SK-N-SH (cell line): ENCODE measurements at regions not wholly inside any gene's neighbourhood (a gene's known extent, or its start where the extent isn't known, plus 50 kb on each side); places are given as distances from the start of the nearest gene placed in this dataset.

ENCODE experiments used
- CTCF ChIA-PET: fragments of 300-600, 350-600 bp; formaldehyde crosslinking; extraction: SDS; loops from one replicate; lab custom pipeline; 2021; lab: Yijun Ruan, JAX
- POLR2A ChIA-PET: fragments of 350-600 bp; sonication (Branson Sonifier 250); formaldehyde crosslinking; extraction: SDS; loops from one replicate; lab custom pipeline; 2020; ENCODE audit warnings: antibody characterized with exemption, inconsistent platforms; lab: Yijun Ruan, JAX
- DNase-seq: peaks from one replicate; pipeline ENCODE4 v3.0.0; 2012
- H2AFZ ChIP-seq: fragments of 200-600 bp; sonication (generic); 2 replicates; pipeline ENCODE4 v1.8.1; 2016; ENCODE audit warnings: antibody characterized with exemption, mild to moderate bottlenecking, low read depth
- H3F3A ChIP-seq: fragments of 200-600 bp; sonication (generic); replicated peaks from 2 replicates; pipeline ENCODE3; 2016; ENCODE audit warnings: antibody characterized with exemption, mild to moderate bottlenecking; ENCODE audit not compliant: insufficient read depth
- H3K27ac ChIP-seq, 2 experiments: fragments of 200-500 bp in 1 of 2; fragments of 200-600 bp in 1 of 2; sonication (Bioruptor generic) in 1 of 2; sonication (generic), shearing (Covaris generic) in 1 of 2; 2 replicates each; pipeline versions ENCODE4 v1.5.1 to v1.6.1; 2014 to 2016; ENCODE audit warnings: low read depth in 2 of 2, inconsistent platforms in 1 of 2, low read length in 1 of 2, mild to moderate bottlenecking in 1 of 2, mixed read lengths in 1 of 2
- H3K27me3 ChIP-seq: fragments of 200-600 bp; sonication (generic), shearing (Covaris generic); 2 replicates; pipeline ENCODE4 v1.6.1; 2016; ENCODE audit warnings: mixed run types; ENCODE audit not compliant: insufficient read depth
- H3K36me3 ChIP-seq, 2 experiments: fragments of 200-500 bp in 1 of 2; fragments of 200-600 bp in 1 of 2; sonication (Bioruptor generic) in 1 of 2; sonication (generic) in 1 of 2; replicated peaks in 1 of 2; 2 replicates each; pipeline versions ENCODE3 to v1.5.1; 2014 to 2016; ENCODE audit warnings: low read length in 1 of 2, mild to moderate bottlenecking in 1 of 2; ENCODE audit not compliant: insufficient read depth in 2 of 2, control insufficient read depth in 1 of 2
- H3K4me1 ChIP-seq, 2 experiments: fragments of 200-500 bp in 1 of 2; fragments of 200-600 bp in 1 of 2; sonication (Bioruptor generic) in 1 of 2; sonication (generic), shearing (Covaris generic) in 1 of 2; 2 replicates each; pipeline versions ENCODE4 v1.5.1 to v1.6.1; 2014 to 2016; ENCODE audit warnings: low read depth in 1 of 2, low read length in 1 of 2, mixed run types in 1 of 2; ENCODE audit not compliant: insufficient read depth in 2 of 2, control insufficient read depth in 1 of 2
- H3K4me2 ChIP-seq: fragments of 200-600 bp; sonication (generic), shearing (Covaris generic); 2 replicates; pipeline ENCODE4 v1.6.1; 2017; ENCODE audit warnings: mixed run types
- H3K4me3 ChIP-seq, 2 experiments: fragments of 200-500 bp in 1 of 2; fragments of 200-600 bp in 1 of 2; sonication (Bioruptor generic) in 1 of 2; sonication (generic), shearing (Covaris generic) in 1 of 2; 2 replicates each; pipeline versions ENCODE4 v1.5.1 to v1.8.1; 2014 to 2016; ENCODE audit warnings: low read depth in 2 of 2, inconsistent platforms in 1 of 2, low read length in 1 of 2, mild to moderate bottlenecking in 1 of 2, mixed read lengths in 1 of 2, moderate library complexity in 1 of 2
- H3K79me2 ChIP-seq: fragments of 200-600 bp; sonication (generic); 2 replicates; pipeline ENCODE4 v1.8.1; 2017; ENCODE audit warnings: mild to moderate bottlenecking; ENCODE audit not compliant: insufficient read depth
- H3K9ac ChIP-seq: fragments of 200-600 bp; sonication (generic); 2 replicates; pipeline ENCODE4 v1.6.1; 2017; ENCODE audit warnings: mixed run types
- H3K9me2 ChIP-seq: fragments of 200-600 bp; sonication (generic); 2 replicates; pipeline ENCODE4 v1.6.1; 2017; ENCODE audit warnings: mixed run types
- H3K9me3 ChIP-seq: fragments of 200-600 bp; sonication (generic); 2 replicates; pipeline ENCODE4 v1.6.1; 2017; ENCODE audit warnings: mixed run types, mild to moderate bottlenecking, moderate library complexity
- H4K20me1 ChIP-seq: fragments of 200-600 bp; sonication (generic); 2 replicates; pipeline ENCODE4 v1.6.1; 2017; ENCODE audit warnings: mild to moderate bottlenecking, mixed run types; ENCODE audit not compliant: insufficient read depth
- EP300 ChIP-seq, 2 experiments: IDR thresholded peaks; 2 replicates each; pipeline versions ENCODE4 v1.4.0 to v1.6.1; 2012; ENCODE audit warnings: borderline replicate concordance in 1 of 2, low read depth in 1 of 2, low read length in 1 of 2
- EZH2phosphoT487 ChIP-seq: fragments of 200-600 bp; sonication (generic); IDR thresholded peaks from 2 replicates; pipeline ENCODE4 v1.6.1; 2017; ENCODE audit warnings: low read depth, mixed run types, mild to moderate bottlenecking, antibody characterized with exemption, moderate library complexity, borderline replicate concordance
- RCOR1 ChIP-seq: fragments of 150-350 bp; IDR thresholded peaks from 2 replicates; pipeline ENCODE4 v1.6.1; 2017; ENCODE audit warnings: antibody characterized with exemption, low read length
- RFX5 ChIP-seq: IDR thresholded peaks from 2 replicates; pipeline ENCODE4 v1.6.1; 2012; ENCODE audit warnings: mild to moderate bottlenecking, improper control_type of control experiment, low read length
- SMC3 ChIP-seq: IDR thresholded peaks from 2 replicates; pipeline ENCODE4 v1.6.1; 2012; ENCODE audit warnings: low read depth, low read length, improper control_type of control experiment
- TCF12 ChIP-seq: IDR thresholded peaks from 2 replicates; pipeline ENCODE4 v1.4.0; 2012
- WGBS: methylation state at CpG from one replicate; pipeline ENCODE4 v1.1.6; 2017; ENCODE audit warnings: low lambda C conversion rate; 5-methylcytosine and 5-hydroxymethylcytosine counted together
- TF ChIP-seq, protein P1 (sequence below): IDR thresholded peaks from 2 replicates; pipeline ENCODE4 v1.6.1; 2012; ENCODE audit warnings: mild to moderate bottlenecking, low read depth, low read length, moderate library complexity

- ChIA-PET POLR2A (no interaction called here), CTCF (no interaction called here)
- DNase-seq = no peak
- no peaks in the 10 kb centered on the region for H3K79me2 ChIP-seq
- peaks cover 0 to 2% of the 10 kb centered on the region in 2 experiments; a peak in 2 of 4 replicates for H3K4me1 ChIP-seq
- H3K36me3 ChIP-seq = no peaks in the 10 kb centered on the region
- 84% methylated on average over 3 of the region's 3 CpGs for WGBS
- no peak for TF ChIP-seq SMC3
- TF ChIP-seq, protein P1, sequence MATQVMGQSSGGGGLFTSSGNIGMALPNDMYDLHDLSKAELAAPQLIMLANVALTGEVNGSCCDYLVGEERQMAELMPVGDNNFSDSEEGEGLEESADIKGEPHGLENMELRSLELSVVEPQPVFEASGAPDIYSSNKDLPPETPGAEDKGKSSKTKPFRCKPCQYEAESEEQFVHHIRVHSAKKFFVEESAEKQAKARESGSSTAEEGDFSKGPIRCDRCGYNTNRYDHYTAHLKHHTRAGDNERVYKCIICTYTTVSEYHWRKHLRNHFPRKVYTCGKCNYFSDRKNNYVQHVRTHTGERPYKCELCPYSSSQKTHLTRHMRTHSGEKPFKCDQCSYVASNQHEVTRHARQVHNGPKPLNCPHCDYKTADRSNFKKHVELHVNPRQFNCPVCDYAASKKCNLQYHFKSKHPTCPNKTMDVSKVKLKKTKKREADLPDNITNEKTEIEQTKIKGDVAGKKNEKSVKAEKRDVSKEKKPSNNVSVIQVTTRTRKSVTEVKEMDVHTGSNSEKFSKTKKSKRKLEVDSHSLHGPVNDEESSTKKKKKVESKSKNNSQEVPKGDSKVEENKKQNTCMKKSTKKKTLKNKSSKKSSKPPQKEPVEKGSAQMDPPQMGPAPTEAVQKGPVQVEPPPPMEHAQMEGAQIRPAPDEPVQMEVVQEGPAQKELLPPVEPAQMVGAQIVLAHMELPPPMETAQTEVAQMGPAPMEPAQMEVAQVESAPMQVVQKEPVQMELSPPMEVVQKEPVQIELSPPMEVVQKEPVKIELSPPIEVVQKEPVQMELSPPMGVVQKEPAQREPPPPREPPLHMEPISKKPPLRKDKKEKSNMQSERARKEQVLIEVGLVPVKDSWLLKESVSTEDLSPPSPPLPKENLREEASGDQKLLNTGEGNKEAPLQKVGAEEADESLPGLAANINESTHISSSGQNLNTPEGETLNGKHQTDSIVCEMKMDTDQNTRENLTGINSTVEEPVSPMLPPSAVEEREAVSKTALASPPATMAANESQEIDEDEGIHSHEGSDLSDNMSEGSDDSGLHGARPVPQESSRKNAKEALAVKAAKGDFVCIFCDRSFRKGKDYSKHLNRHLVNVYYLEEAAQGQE = no peak
- TF ChIP-seq TCF12 = no peak
- no peak for TF ChIP-seq EZH2phosphoT487
- peak in 1 of 2 experiments; percentile 28; a peak in 1 of 4 replicates for TF ChIP-seq EP300 (IDR thresholded peaks at IDR 0.05; ENCODE audit: borderline replicate concordance in 1 of 2, low read depth in 1 of 2, low read length in 1 of 2)
- no peaks in the 10 kb centered on the region for H3K27me3 ChIP-seq
- no peak overlapping the region for H3K9ac ChIP-seq
- no peaks in the 10 kb centered on the region for H3K9me3 ChIP-seq
- H2AFZ ChIP-seq = no peak overlapping the region
- H4K20me1 ChIP-seq = no peaks in the 10 kb centered on the region
- H3K4me3 ChIP-seq = no peak overlapping the region
- H3K27ac ChIP-seq = no peak overlapping the region
- no peaks in the 10 kb centered on the region for H3F3A ChIP-seq
- H3K9me2 ChIP-seq = no peaks in the 10 kb centered on the region
- H3K4me2 ChIP-seq = no peak overlapping the region
Measured at GRCh38 chr2:138078153-138078552, 113.9 kb downstream of the HNMT start.

GRCh38 chr2:138079976-138080375, 115.7 kb downstream of the HNMT start:
- Histone ChIP-seq H3K4me3 (no peak overlapping the region), H3K4me2 (no peak overlapping the region), H3K36me3 (no peaks in the 10 kb centered on the region), H2AFZ (no peak overlapping the region), H3K9me3 (no peaks in the 10 kb centered on the region), H4K20me1 (no peaks in the 10 kb centered on the region), H3K9ac (no peak overlapping the region), H3K27ac (no peak overlapping the region), H3F3A (peaks cover under 1% of the 10 kb centered on the region), H3K9me2 (no peaks in the 10 kb centered on the region), H3K79me2 (no peaks in the 10 kb centered on the region), H3K4me1 (peaks cover 0 to 2% of the 10 kb centered on the region in 2 experiments; a peak in 2 of 4 replicates), H3K27me3 (no peaks in the 10 kb centered on the region)
- POLR2A ChIA-PET = no interaction called here
- WGBS = 100% methylated on average over 2 of the region's 2 CpGs
- CTCF ChIA-PET = interaction anchor here (1.1 to 1.6 kb wide), 3 partner anchors 12 to 15 kb away, joined by 3 to 4 read pairs (median 4); no protein-coding TSS in a partner anchor
- DNase-seq = no peak
- TF ChIP-seq RFX5 (no peak), SMC3 (no peak), EP300 (IDR thresholded peaks at IDR 0.05; ENCODE audit: borderline replicate concordance in 1 of 2, low read depth in 1 of 2, low read length in 1 of 2) (no peak), RCOR1 (no peak)
